ENCODE measurements at regions not wholly inside any gene's neighbourhood (a gene's known extent, or its start where the extent isn't known, plus 50 kb on each side); places are given as distances from the start of the nearest gene placed in this dataset.

DNA sequence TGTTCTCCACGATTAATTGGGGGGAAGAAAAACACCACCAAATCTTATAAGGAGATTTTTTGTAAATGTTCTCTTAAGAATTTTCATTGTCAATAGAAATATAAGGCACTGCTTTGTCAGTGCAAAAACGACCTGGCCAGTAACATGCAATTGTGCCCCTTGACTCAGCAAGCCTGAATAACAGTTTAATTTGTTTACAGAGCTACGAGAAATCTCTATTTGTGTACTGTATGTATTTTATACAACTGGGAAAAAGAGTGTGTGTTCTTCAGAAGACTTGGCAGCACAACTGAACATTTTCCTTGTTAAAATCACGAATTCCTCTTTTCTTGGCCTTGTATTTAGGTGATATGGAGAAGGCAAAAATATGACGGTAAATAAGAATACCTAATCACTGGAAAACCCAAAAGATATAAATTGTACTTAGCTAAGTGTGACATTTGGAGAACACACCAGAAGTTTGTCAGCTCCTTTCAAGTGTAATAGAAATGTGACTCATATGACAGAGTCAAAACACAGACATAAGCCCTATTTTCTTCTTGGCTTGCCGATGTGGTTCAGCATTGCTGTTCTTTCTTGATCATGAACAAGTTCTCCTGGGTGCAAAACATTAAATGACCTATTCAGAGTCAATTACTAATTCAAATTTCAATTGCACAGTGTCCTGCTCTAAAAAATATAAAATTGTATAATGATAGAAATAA is 945.0 kb upstream of the INTU start:
- no peak overlapping the region for H3K4me3 ChIP-seq (replicated peaks; ENCODE audit: insufficient read depth, low read length)
- TF ChIP-seq, protein P1, sequence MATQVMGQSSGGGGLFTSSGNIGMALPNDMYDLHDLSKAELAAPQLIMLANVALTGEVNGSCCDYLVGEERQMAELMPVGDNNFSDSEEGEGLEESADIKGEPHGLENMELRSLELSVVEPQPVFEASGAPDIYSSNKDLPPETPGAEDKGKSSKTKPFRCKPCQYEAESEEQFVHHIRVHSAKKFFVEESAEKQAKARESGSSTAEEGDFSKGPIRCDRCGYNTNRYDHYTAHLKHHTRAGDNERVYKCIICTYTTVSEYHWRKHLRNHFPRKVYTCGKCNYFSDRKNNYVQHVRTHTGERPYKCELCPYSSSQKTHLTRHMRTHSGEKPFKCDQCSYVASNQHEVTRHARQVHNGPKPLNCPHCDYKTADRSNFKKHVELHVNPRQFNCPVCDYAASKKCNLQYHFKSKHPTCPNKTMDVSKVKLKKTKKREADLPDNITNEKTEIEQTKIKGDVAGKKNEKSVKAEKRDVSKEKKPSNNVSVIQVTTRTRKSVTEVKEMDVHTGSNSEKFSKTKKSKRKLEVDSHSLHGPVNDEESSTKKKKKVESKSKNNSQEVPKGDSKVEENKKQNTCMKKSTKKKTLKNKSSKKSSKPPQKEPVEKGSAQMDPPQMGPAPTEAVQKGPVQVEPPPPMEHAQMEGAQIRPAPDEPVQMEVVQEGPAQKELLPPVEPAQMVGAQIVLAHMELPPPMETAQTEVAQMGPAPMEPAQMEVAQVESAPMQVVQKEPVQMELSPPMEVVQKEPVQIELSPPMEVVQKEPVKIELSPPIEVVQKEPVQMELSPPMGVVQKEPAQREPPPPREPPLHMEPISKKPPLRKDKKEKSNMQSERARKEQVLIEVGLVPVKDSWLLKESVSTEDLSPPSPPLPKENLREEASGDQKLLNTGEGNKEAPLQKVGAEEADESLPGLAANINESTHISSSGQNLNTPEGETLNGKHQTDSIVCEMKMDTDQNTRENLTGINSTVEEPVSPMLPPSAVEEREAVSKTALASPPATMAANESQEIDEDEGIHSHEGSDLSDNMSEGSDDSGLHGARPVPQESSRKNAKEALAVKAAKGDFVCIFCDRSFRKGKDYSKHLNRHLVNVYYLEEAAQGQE (IDR thresholded peaks at IDR 0.05; ENCODE audit: insufficient replicate concordance, low read depth), result no peak
- TF ChIP-seq, protein P2, sequence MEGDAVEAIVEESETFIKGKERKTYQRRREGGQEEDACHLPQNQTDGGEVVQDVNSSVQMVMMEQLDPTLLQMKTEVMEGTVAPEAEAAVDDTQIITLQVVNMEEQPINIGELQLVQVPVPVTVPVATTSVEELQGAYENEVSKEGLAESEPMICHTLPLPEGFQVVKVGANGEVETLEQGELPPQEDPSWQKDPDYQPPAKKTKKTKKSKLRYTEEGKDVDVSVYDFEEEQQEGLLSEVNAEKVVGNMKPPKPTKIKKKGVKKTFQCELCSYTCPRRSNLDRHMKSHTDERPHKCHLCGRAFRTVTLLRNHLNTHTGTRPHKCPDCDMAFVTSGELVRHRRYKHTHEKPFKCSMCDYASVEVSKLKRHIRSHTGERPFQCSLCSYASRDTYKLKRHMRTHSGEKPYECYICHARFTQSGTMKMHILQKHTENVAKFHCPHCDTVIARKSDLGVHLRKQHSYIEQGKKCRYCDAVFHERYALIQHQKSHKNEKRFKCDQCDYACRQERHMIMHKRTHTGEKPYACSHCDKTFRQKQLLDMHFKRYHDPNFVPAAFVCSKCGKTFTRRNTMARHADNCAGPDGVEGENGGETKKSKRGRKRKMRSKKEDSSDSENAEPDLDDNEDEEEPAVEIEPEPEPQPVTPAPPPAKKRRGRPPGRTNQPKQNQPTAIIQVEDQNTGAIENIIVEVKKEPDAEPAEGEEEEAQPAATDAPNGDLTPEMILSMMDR (IDR thresholded peaks at IDR 0.05; ENCODE audit: insufficient read depth, low read length), result no peak
- TF ChIP-seq POLR2AphosphoS5 (IDR thresholded peaks at IDR 0.05; ENCODE audit: low read depth) (no peak), GABPA (IDR thresholded peaks at IDR 0.05; ENCODE audit: low read depth) (no peak), SPI1 (IDR thresholded peaks at IDR 0.05; ENCODE audit: borderline replicate concordance, low read depth) (no peak)
- no peak overlapping the region for H3K27ac ChIP-seq (replicated peaks)
- no peak for DNase-seq (ENCODE audit: low read depth in 1 of 2, low spot score in 1 of 2)
- no peaks in the 10 kb centered on the region for H3K27me3 ChIP-seq (ENCODE audit: insufficient read depth, poor library complexity, severe bottlenecking)

GRCh38 chr4:126691797-126692196 is 941.0 kb upstream of the INTU start:
- Histone ChIP-seq H3K27ac (replicated peaks) (no peak overlapping the region), H3K4me3 (replicated peaks; ENCODE audit: insufficient read depth, low read length) (no peak overlapping the region), H3K27me3 (ENCODE audit: insufficient read depth, poor library complexity, severe bottlenecking) (no peaks in the 10 kb centered on the region)
- no peak for TF ChIP-seq POLR2AphosphoS5 (IDR thresholded peaks at IDR 0.05; ENCODE audit: low read depth)
- TF ChIP-seq, protein P2 (IDR thresholded peaks at IDR 0.05; ENCODE audit: insufficient read depth, low read length), result no peak
- DNase-seq (ENCODE audit: low read depth in 1 of 2, low spot score in 1 of 2), result no peak

- no peak for TF ChIP-seq GABPA (IDR thresholded peaks at IDR 0.05; ENCODE audit: low read depth)
- no peak for TF ChIP-seq SPI1 (IDR thresholded peaks at IDR 0.05; ENCODE audit: borderline replicate concordance, low read depth)
- TF ChIP-seq POLR2AphosphoS5 (IDR thresholded peaks at IDR 0.05; ENCODE audit: low read depth), result no peak
- TF ChIP-seq, protein P1 (IDR thresholded peaks at IDR 0.05; ENCODE audit: insufficient replicate concordance, low read depth), result no peak
- TF ChIP-seq, protein P2 (IDR thresholded peaks at IDR 0.05; ENCODE audit: insufficient read depth, low read length), result no peak
- DNase-seq (ENCODE audit: low read depth in 1 of 2, low spot score in 1 of 2), result no peak
- no peaks in the 10 kb centered on the region for H3K27me3 ChIP-seq (ENCODE audit: insufficient read depth, poor library complexity, severe bottlenecking)
- no peak overlapping the region for H3K27ac ChIP-seq (replicated peaks)
- H3K4me3 ChIP-seq (replicated peaks; ENCODE audit: insufficient read depth, low read length), result no peak overlapping the region
Observed at GRCh38 chr4:126697748-126698147, 935.0 kb upstream of the INTU start.

DNA sequence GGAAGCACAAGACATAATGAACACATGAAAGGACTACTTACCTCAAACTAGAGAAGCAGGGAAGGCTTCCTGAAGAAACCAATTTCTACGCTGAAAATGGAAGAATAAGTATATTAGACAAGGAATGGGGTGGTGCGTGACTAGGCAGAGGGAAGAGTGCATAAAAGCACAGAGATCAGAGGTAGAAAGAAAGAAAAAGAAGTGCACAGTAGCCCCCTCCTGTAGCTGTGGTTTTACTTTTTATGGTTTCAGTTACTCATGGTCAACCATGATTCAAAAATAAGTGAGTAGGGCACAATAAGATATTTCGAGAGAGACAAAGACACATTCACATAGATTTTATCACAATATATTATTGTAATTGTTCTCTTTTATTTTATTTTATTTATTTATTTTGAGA is 934.5 kb upstream of the INTU start:
- TF ChIP-seq POLR2AphosphoS5 (IDR thresholded peaks at IDR 0.05; ENCODE audit: low read depth), result no peak
- TF ChIP-seq, protein P1 (IDR thresholded peaks at IDR 0.05; ENCODE audit: insufficient replicate concordance, low read depth), result no peak
- TF ChIP-seq, protein P2 (IDR thresholded peaks at IDR 0.05; ENCODE audit: insufficient read depth, low read length), result no peak
- no peak for TF ChIP-seq GABPA (IDR thresholded peaks at IDR 0.05; ENCODE audit: low read depth)
- TF ChIP-seq SPI1 (IDR thresholded peaks at IDR 0.05; ENCODE audit: borderline replicate concordance, low read depth), result no peak
- H3K27ac ChIP-seq (replicated peaks), result no peak overlapping the region

More for the DNA sequence above, 934.5 kb upstream of the INTU start:
- Histone ChIP-seq H3K27me3 (ENCODE audit: insufficient read depth, poor library complexity, severe bottlenecking) (no peaks in the 10 kb centered on the region), H3K4me3 (replicated peaks; ENCODE audit: insufficient read depth, low read length) (no peak overlapping the region)
- no peak for DNase-seq (ENCODE audit: low read depth in 1 of 2, low spot score in 1 of 2)

Measured in HL-60 (cell line).